Epidermal melanocyte (primary cell): ENCODE measurements at regions not wholly inside any gene's neighbourhood (a gene's known extent, or its start where the extent isn't known, plus 50 kb on each side); places are given as distances from the start of the nearest gene placed in this dataset.

ENCODE experiments used
- DNase-seq: peaks from one replicate; pipeline ENCODE4 v3.0.0; 2011; ENCODE audit warnings: low spot score; ENCODE audit not compliant: insufficient read length

DNA sequence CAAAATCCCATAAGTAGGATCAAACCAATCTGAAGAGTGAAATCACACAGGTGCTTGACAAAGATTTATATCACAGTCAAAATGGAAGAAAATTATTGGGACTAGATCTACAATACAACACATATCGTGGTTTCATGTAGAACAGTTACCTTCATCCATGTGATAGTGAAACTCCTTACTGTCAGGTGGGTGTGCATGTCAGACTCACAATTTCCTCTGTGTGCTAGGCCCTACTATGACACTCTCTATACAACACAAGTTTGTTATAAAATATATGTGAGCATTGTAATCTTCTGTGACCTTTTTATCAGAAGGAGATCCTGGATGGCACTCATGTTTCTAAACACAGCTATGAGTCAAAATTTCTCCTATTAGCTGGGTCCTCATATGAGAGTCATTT lies 947.0 kb upstream of the TSPY4 start:
- DNase-seq: no peak

DNA sequence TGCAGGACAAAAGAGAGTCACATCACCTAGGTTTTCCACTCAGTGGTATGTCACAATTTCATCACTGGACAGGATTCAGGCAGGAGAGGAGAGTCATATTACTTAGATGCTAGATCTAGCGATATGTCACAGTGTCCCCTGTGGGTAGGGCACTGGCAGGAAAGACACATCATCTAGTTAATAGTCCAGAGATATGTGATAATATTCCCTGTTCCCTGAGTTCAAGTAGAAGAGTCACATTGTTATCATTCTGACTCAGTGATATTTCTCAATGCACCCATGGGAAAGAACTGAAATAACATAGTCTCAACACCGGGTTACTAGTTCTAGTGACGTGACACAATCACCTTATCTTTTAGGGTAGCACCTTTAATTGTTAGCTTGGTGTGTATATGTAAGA lies 944.0 kb upstream of the TSPY4 start:
- no peak for DNase-seq

DNA sequence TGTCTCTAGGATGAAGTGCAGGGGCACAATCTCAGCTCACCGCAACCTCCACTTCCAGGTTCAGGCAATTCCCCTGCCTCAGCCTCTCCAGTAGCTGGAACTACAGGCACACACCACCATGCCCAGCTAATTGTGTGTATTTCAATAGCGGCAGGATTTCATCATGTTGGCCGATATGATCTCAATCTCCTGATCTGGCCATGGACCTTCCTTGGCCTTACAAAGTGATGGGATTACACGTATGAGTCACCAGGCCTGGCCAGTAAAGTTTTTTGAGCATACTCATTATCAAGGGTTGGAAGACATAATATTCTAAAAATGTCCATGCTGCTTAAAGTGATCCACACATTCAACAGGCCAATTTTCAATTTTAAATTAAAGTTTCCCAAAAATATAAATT lies 914.4 kb upstream of the TSPY4 start:
- no peak for DNase-seq

DNA sequence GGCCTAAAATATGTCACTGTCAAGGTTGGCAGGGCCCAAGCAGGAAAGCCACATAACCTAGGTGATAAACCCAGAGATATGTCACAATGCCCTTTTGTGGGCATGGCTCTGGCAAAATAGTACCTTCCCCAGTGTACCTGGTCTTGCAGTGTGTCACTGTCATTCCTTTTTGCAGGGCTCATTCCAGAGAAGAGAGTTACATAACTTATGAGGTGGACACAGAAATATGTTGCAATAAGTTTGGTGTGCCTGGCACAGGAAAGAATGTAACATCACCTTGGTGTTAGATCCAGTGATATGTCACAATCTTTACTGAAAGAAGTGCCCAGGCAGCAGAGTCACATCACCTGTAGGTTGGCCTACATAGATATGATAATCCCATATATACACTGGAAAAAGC lies 910.8 kb upstream of the TSPY4 start:
- DNase-seq: no peak

DNA sequence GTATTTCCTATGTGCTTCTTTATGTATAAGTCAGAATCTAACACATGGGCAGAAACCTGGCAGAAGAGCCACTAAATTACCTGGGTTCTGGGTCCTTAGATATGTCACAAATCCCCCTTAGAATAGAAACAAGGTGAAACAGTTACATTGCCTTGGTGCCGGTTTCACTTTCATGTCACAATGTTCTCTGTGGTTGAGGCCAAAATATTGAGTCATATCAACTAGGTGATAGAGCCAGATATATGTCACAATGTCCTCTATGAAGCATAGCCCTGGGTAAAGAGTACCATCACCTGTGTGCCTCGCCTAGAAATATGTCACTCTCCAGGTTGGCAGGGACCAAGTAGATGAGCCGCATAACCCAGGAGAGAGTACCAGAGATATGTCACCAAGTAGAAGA lies 899.8 kb upstream of the TSPY4 start:
- DNase-seq: no peak

DNA sequence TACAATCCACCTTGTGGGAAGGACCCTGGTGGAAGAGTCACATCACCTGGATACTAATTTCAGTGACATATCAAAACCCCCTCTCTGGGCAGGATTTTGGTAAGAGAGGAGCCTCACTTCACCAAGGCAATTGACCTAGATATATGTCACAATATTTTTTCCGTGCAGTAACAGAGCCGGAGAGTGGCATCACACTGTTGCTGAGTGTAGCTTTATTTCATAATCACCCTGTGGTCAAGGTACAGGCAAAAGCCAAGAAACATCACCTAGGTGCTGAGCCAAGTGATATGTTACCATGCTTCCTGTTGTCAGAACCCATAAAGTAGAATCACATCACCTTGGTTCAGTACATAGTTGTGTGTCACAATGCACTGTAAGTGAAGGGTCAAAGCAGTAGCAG lies 895.2 kb upstream of the TSPY4 start:
- no peak for DNase-seq

DNA sequence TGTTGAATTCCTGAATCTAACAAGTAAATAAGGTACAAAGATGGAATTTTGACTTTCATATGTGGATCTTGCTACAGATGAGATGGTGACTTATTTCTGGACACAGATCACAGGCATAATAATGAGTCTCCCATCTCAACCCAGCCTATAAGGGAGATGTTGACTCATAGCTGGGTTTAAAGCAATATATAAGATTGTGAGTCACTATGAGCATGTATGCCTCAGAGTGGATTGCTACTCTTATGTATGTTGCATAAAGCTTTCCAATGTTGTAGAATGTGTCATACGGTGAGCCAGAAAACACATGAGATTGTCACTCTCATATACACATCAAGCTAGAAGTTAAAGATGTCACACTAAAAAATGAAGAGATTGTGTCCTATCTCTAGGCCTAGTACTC lies 884.3 kb upstream of the TSPY4 start:
- no peak for DNase-seq

DNA sequence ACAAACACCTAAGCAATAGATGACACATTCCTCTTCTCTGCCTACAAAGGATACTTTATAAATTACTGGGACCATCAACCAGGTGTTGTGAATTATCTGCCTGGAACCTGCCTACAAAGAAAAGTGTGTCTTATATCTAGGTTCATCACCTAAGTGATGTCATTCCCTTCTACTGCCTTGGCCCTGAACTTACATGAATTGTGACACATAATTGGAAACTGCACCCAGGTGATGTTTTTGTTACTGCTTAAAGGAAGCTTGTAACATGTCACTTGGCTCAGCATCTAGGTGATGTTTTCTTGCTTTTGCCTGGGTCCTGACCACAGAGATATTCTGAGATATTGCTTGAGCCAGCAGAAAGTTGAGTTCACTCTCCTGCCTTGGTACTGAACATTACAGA lies 870.5 kb upstream of the TSPY4 start:
- DNase-seq: no peak

DNA sequence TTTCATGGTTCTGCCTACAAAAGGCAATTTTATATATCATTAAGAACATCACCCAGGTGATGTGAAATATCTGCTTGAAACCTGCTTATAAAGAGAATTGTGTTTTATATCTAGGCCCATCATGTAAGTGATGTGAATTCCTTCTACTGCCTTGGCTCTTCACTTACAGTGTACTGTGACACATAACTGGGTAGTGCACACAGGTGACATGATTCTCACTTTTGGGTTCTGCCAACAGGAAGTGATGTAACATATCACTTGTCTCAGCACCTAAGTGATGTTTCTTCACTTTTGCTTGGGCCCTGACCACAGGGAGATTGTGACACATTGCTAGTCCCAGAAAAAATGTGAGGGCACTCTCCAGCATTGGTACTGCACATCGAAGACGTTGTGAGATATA lies 867.0 kb upstream of the TSPY4 start:
- DNase-seq: no peak

DNA sequence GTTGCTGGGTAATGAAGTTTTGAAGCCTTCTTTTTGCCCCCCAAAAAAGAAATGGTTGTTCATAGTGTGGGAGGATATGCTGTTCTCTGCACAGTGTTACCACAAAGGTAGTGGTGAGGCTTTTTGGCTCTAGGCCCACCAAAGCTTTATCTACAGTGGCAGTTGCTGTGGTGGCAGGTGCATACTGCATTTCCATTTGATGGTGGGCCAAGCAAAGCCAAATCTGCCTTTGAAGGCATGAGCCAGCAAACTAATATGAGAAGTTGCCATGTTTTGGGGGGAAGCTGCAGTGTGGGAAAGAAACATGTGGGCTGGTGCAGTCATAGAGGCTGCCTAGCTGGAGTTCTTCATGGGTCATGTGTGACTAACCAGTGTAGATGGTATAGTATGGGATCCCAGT lies 858.1 kb upstream of the TSPY4 start:
- DNase-seq: no peak

DNA sequence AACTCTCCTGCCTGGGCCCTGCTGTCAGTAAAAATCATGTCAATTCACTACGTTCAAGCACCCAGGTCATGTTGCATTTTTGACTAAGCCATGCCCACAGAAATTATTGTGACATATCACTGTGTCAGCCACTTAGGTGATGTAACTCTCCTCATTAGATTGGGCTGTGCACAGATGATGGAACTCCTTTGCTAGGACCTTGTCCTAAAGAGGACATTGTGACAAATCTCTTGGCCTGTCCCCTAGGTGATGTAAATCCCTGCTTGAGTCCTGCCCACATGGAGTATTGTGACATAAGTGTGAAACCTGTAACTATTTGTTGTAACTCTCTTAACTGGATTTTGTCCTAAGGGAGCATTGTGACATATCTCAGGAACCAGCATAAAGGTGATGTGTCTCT lies 848.3 kb upstream of the TSPY4 start:
- DNase-seq: no peak

DNA sequence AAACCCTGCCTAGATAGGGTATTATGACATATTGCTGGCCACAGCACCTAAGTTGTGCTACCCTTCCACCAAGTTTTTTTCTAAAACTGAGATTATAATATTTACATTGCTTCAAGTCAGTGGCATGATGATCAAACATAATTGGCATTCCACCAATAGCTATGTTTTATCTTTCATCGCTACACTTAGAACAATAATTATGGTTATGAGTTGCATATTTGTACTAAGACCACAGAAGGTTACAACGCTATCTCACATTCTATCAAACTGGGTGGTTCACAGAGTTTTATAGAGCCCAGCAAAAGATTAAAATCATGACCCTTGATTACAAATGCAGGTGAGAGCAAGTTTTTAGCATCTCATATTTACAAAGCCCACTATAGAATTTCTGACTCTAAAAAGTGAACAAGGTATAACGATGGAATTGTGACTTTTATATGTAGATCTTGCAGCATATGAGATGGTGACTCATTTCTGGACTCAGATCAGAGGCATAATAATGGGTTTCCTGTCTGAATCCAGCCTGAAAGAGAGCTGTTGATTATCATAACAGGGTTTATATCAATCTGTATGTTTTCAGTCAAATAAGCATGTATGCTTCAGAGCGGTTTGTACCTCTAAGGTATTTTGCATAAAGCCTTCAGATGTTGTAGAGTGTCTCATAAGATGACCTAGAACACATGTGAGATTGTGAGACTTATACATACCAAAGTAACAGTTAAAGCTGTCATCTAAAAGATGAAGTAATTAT lies 847.2 kb upstream of the TSPY4 start:
- DNase-seq: no peak

DNA sequence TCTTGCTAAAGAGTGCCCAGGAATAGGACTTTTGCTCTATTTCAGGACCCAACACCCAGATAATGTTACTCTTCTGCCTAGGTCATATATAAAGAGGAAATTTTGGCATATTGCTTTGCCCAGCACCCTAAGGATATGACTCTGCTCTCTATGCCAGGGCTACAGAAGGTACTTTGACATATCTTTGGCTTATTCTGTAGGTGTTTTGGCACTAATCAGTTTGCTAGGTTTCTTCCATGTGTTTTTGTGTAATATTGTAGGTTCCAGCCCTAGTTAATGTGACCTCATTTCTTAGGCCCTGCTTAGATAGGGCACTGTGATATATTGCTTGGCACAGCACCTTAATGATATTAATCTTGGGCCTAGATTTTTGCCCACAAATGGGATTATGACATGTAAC lies 842.9 kb upstream of the TSPY4 start:
- DNase-seq: no peak

DNA sequence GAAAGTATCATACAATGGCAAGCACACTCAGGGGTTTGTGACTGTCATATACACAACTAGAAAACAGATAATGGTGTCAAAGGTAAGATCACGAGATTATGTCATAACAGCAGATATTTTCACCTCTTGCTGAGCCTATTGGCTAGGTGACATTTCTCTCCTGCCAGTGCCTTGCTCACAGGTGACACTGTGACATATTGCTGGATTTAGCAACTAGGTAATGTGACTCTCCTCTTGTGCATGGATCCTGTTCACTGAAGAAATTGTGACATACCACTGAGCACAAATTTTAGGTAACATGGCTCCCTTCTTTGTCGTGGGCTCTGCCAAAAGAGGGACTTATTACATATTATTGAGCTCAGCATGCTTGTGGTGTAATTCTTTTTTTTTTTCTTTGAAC lies 842.0 kb upstream of the TSPY4 start:
- no peak for DNase-seq

DNA sequence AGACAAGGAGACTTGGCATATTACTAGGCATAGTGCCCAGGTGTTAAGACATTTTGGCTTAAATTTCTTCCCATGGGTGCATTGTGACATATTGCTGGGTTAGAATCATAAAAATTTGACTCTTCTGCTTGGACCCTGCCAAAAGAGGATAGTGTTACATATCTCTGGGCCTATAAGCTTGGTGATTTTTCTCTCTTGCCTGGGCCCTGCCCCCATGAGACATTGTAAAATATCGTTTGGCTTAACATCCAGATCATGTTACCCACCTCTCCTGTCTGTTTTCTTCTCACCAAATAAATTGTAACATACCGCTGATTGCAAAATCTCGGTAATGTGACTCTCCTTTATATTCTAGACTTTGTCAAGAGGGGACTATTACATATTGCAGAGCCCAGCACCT lies 836.4 kb upstream of the TSPY4 start:
- DNase-seq: no peak

DNA sequence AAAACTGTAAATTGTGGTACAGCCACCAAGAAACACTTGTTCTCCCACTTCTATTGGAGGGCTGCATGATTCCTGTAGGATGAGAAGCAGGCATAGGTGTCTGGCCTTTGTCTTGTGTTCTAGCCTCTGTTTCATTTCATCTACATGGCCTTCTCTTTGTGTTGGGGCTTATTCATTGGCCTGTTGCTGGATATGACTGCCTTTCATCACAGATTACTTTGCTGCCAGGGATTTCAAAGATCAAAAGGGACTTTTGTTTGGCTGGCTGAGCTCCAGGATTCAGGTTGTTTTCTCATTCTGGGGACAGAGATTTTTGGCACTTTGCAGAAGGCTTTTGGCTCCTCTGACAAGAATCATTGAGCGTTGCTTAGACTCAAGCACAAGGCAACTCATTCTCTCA lies 803.8 kb upstream of the TSPY4 start:
- no peak for DNase-seq

DNA sequence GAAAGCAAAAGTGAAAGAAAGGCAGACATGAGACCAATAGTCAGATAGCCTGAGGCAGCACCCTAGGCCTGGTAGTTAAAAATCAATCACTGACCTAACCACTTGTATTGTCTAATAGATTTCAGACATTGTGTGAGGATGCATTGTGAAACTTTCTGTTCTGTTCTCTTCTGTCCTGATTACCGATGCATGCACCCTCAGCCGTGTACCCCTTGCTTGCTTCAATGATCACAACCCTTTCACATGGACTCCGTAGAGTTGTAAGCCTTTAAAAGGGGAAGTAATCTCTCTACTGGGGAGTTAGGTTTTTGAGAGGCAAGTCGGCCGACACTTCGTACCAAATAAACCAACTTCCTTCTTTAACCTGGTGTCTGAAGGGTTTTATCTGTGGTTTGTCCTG lies 801.6 kb upstream of the TSPY4 start:
- DNase-seq: no peak

DNA sequence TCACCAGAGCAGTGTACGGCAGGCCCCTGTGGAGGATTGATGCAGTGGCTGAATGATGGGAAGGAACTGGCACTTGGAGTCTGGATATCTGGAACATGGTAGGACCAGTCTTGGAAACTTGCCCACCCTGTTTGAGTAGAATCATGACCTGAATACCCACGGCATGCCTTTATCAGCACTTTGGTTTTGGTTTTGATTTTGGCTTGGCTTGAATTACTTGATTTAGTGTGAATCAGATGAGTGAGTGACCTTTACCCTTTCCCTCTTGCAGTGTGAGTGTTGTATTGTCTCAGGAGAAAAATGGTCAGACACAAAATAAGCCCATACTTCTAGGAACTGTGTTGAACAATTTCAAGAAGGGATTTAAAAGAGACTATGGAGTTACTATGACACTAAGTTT lies 801.0 kb upstream of the TSPY4 start:
- DNase-seq: no peak

DNA sequence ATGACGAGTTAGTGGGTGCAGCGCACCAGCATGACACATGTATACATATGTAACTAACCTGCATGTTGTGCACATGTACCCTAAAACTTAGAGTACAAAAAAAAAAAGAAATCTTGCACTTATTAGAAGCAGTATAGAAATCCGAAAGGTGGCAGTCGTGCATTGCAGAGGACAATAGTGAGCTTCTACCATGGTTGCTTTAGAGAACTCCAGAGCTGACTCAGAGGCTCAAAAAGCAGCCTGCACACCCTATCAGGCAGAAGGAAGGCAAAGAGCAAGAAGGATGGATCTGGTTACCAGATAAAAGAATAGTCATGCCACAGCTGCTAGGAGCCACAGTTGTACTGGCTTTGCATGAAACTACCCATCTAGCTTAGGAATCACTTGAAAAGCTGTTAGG lies 796.0 kb upstream of the TSPY4 start:
- no peak for DNase-seq

DNA sequence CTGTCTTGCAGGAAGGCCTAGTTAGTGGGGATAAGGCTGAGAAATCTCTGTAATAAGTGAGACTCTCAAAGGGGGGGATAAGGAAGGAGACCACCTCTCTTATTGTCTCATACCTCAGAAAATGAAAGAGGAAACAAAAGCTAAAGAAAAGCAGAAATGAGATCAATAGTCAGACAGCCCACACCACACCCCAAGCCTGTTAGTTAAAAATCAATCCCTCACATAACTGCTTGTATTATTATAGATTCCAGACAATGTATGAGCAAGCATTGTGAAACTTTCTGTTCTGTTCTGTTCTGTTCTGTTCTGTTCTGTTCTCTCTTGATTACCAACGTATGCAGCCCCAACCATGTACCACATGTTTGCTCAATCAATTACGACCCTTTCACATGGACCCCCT lies 792.5 kb upstream of the TSPY4 start:
- no peak for DNase-seq

DNA sequence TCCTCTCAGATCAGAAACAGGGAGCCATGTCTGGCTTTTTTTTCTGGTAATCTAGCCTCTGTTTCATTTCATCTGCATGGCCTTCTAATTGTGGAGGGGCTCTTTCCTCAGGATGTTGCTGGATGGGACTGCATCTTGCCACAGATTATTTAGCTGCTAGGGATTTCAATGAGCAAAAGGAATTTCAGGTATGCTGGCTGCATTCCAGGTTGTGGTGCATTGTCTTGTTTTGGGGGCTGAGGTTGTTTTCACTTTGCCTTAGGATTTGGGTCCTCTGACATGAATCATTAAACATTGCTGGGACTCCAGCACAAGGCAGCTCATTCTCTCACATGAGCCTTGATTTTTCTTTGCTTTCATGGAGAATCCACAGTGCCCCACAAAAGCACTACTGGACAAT lies 789.3 kb upstream of the TSPY4 start:
- DNase-seq: no peak

DNA sequence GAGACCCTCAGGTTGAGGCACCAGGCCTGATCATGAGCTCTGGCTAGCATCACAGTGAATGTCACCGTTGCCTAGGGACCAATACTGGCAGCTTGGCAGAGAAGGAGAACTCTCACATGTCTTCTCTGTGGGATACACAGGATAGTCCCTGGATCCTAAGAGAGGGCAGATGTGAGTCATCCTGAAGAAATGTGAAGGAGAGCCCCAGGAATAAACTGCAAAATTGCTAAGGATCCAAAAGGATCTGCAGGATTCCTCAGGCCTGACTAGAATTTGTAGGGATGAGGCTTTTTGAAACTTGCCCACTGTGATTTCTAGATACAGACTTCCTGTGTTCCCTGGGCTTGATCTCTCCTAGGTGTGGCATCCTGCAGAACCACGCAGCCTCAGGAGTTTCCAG lies 785.9 kb upstream of the TSPY4 start:
- DNase-seq: no peak

DNA sequence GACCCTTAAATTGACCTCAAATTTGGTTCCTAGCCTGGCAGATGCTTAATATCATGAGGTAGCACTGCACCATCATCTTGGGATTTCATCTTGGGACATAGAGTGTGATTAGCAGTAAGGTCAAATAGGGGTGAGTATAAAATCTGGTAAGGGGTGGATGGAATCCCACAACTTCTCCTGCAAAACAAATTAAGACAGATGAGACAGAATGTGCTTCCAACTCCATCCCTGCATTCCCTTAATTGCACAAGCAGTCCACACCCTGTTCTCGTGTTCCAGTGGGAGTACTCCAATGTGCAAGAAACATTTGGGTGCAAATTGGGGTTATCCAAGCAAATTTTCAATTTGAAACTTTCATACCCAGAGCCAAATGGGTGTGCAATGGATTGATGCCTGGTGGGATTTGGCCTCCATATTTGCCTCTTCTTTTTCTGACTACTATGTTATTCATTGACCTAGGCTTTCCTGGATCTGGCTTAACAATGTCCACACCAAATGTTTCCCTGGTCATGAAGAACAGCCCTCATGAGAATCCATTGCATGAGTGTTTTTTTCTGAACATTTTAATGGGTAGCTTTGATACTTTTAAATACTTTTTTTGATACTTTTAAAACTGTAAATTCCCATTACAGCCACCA lies 785.0 kb upstream of the TSPY4 start:
- no peak for DNase-seq

DNA sequence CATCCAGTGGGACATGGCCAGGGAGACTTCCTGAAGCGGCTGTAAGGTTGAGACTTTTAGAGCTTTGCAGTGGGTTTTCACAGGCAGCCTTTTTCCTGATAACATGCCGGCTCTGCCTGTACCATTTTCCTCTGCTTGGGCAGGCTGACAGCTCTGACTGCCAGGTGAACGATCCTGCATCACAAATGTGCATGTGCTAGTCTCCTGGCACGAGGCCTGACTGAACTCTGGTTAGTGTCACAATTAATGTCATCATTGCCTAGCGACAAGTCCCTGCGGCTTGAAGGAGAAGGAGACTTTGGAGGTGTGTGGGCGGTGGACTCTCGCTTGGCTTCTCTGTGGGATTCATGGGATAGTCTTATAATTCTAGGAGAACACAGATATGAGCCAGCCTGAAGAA lies 783.6 kb upstream of the TSPY4 start:
- DNase-seq: no peak
